Activated CD4-positive, CD25-positive, alpha-beta regulatory T cell treated with anti-CD3 and anti-CD28 coated beads, Interleukin-2, amount 50 U/mL, for 16 hours (primary cell): ENCODE measurements at regions not wholly inside any gene's neighbourhood (a gene's known extent, or its start where the extent isn't known, plus 50 kb on each side); places are given as distances from the start of the nearest gene placed in this dataset.
"Not testable (repeated sequence)": the region's sequence is repeated elsewhere in the genome, so short reads cannot be mapped to it uniquely, and the experiment has no call there.

Experiments
- DNase-seq: peaks from one replicate; pipeline ENCODE4 v3.0.0-alpha.2; 2020; ENCODE audit warnings: low read depth, low spot score

DNA sequence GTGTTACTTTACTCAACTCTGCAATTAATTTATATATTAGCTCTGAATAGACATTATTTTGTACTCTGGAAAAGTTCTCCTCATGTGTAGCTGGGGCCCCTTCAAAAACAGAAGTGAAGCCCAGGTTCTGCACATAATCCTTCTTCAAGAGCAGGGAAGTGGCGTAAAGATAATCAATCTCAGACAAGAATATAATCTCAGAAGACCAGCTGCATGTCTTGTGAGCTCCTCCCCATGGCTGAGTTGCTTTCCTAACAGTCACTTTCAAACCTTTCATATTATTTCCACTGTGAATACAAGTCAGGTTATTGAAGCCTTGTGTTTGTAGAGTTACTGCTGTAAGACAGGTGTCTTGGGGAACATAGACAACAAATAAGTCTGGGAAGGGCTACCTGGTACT lies 691.9 kb downstream of the RFPL4B start:
- no peak for DNase-seq

- DNase-seq: no peak
Measured at GRCh38 chr6:113047148-113047547, 700.0 kb downstream of the RFPL4B start.

DNA sequence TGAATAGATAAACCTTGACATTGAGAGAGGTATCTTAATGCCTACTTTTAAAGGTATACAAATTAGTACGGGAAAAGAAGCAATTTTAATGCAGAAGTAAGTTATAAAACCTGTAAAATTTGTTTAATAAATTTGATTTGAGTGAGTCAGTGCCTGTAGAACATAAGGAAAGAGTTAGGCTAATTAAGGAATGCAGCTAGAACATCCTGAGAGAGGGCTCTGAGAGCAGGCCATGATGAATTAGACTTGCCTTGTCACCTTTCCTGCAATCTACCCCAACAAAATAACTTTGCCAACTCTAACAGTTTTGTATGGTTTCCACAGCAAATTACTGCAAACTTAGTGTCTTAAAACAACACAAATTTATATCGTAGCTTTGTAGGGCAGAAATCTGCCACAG lies 700.8 kb downstream of the RFPL4B start:
- no peak for DNase-seq

- no peak for DNase-seq
Measured at GRCh38 chr6:113048741-113049140, 701.6 kb downstream of the RFPL4B start.

- DNase-seq: no peak
Measured at GRCh38 chr6:113049190-113049589, 702.1 kb downstream of the RFPL4B start.

DNA sequence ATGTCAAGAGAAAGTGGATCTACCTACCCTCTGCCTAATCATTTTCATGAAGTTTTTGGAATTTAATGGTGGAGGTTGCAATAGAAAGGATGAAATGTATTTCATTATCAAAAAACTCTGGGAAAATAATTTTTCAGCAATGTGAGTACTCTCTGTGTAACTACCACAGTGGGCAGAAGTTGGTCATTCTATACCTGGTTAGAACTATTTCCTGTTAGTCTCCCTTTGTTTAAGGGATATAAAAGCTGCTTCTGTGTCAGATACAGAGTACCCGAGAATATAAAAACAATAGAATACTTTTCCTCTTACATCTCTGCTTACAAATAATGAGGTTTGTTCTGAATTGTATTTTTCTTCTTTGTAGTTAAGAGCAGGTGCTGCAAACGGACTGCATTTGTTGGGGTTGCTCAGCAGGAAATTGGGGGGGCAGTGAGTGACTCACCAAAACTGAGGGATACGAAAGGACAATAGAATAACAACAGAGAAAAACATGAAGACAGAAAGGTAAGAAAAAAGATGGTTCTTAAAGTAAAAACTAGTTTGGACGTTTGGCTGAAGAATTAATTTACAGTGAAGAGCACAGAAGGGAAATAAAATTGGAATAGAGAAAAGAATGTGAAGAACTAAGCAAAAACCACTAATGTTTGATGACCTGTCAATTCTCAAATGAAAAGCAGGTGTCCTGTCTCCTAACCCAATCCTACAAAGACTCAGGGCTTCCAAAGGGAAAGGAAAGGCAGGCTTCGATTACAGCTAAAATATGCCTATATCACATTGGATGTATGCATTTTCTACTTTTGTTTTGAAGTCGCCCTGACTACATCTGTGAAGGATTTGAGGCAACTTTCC lies 703.1 kb downstream of the RFPL4B start:
- no peak for DNase-seq

- DNase-seq: no peak
Measured at GRCh38 chr6:113050979-113051378, 703.8 kb downstream of the RFPL4B start.

DNA sequence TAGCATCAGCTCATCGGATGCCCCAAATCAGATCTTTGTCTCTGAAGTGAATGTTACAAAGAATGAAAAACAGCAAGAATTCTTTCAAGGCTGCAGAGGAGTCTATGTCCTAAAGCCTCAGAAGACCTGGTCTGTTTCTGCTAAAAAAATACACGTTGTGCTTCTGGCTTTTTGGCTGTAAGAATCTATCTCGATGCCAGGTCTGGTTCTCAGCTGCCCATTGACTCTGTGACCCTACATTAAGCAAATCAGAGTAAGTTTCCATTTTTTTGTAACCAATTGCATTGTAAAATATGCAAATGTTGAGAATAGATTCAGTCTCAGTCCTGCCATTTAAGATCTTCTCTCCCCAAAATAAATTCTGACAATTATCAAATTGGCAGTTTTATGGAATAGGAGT lies 705.4 kb downstream of the RFPL4B start:
- no peak for DNase-seq

GRCh38 chr6:113055061-113055460 lies 707.9 kb downstream of the RFPL4B start:
- DNase-seq: no peak

- no peak for DNase-seq
Measured at GRCh38 chr6:113055998-113056397, 708.9 kb downstream of the RFPL4B start.

- no peak for DNase-seq
Measured at GRCh38 chr6:113057567-113058053, 710.5 kb downstream of the RFPL4B start.

DNA sequence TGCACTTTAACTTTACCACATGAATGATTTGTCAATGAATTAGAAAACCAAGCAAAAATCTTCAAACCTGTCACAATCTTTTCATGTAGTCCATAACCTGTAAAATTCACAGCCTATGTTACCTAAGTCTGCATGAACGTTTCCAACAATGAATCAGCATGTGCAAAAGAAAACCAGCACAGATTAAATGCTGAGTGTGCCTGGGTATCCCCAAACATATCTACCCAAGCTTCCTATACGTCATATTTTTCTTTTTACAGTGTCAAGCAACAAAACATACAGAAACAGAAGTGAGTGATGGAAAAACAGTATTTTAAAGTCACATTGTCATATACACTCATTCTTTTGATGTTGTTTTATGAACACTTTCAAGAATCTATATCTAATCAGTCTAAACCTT lies 713.5 kb downstream of the RFPL4B start:
- no peak for DNase-seq

- DNase-seq: no peak
Measured at GRCh38 chr6:113065611-113066010, 718.5 kb downstream of the RFPL4B start.

- DNase-seq: no peak
Measured at GRCh38 chr6:113067612-113068275, 720.6 kb downstream of the RFPL4B start.

GRCh38 chr6:113068570-113068969 lies 721.4 kb downstream of the RFPL4B start:
- no peak for DNase-seq

- not testable (repeated sequence) for DNase-seq
Measured at GRCh38 chr6:113070681-113071080, 723.6 kb downstream of the RFPL4B start.

DNA sequence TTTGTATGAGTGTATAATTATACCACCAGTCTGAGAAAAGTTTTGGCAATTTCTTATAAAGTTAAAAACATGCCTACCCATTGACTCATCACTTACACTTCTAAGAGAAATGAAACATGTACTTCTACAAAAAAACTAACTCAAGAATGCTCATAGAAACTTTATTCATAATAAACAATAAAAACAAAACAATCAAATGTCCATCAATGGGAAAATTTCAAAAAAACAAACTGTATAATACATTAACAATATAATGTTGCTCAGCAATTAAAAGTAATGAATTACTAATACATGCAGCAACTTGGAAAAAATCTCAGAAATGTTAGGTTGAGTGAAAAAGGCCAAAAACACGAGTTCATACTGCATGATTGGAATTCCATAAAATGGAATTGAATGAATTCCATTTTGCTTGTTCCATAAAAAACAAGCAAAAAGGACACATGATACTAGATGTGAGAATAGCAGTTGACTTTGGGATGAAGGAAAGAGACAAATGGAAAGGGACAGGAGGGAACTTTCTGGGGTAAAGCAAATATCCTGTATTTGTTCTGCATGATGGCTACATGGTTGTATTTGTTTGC lies 726.6 kb downstream of the RFPL4B start:
- DNase-seq: no peak

DNA sequence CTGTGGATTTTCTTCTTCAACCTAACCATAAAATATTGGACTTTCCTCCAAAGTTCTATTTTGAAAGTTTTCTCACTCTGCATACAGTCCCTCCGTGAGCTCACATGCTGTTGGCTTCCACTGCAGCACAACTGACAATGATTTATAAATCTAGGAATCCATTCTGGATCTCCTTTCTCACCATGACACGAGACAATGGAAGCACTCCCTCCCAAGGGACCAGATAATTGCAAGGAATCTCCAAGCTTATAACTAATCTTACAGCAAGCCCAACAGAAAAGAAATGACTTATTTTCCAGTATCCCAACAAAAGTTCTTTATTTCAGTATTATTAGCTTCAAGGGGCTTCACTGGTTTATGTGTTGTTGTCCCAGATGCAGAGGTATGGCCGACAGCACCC lies 729.0 kb downstream of the RFPL4B start:
- no peak for DNase-seq

DNA sequence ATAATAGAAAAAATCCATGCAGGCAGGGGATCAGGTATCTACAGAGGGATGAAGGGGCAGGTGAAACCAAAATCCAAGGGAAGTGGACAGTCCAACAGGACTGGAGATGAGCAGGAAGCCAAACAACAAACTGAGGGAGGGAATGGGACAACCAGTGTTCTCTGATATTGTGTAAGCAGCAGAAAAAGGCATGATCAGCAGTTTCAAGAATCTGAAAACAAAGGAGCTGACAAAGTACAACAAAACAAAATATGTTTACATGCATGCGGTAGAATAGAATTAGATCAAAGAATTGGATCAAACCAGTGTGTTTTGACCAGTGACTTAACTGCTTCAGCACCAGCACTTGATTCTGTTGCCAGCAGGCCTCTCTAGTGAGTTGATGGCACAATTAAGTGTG lies 729.7 kb downstream of the RFPL4B start:
- no peak for DNase-seq

GRCh38 chr6:113077794-113078193 lies 730.7 kb downstream of the RFPL4B start:
- no peak for DNase-seq

GRCh38 chr6:113078791-113079190 lies 731.7 kb downstream of the RFPL4B start:
- no peak for DNase-seq

GRCh38 chr6:113082745-113083144 lies 735.6 kb downstream of the RFPL4B start:
- DNase-seq: no peak

DNA sequence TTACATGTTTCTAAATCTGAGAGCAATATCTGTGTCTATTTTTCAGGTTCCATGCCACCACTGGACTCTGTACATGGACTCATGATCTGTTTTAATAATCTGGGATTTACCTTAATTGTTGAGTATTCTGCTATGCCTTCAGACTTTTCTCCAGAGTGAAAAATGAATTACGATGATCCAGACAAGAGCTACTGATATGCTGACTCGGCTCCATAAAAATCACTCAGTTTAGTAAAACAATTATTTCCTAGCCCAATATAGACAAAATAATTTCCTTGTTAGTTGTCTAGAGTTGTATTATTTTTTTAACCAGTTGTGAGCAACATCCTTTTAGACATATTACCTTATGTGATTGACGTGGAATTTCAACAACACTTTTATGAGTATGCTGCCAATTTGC lies 736.8 kb downstream of the RFPL4B start:
- no peak for DNase-seq
